ENCODE measurements at regions not wholly inside any gene's neighbourhood (a gene's known extent, or its start where the extent isn't known, plus 50 kb on each side); places are given as distances from the start of the nearest gene placed in this dataset.
"Not testable (repeated sequence)": the region's sequence is repeated elsewhere in the genome, so short reads cannot be mapped to it uniquely, and the experiment has no call there.

DNA sequence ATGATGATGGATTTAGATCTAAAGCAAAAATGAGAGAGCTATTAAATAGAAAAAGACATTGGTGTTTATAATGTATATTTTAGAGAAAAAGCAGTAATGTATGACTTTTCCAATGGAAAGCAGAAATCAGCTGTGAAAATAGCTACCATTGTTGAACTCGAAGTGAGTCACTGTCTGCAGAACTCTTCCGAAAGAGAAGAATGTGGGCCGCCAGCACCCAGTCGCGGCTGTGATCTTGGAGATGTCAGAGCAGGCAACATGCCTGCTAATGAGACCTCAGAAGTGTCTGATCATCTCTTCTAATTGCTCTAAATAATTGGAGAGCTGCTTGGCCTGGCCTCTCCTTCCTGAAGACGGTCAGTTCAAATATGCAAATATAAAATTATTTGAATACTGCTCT is 333.6 kb upstream of the RUNX1 start:
- Mint-ChIP-seq H3K27me3 (ENCODE audit: unreplicated experiment) (peaks cover 3% of the 10 kb centered on the region), H3K9me3 (ENCODE audit: unreplicated experiment) (no peaks in the 10 kb centered on the region), H3K4me1 (ENCODE audit: unreplicated experiment) (no peaks in the 10 kb centered on the region), H3K36me3 (ENCODE audit: low read depth, unreplicated experiment) (no peaks in the 10 kb centered on the region), H3K4me3 (ENCODE audit: unreplicated experiment) (no peak overlapping the region), H3K27ac (ENCODE audit: unreplicated experiment) (no peak overlapping the region)
- TF ChIP-seq, protein P1, sequence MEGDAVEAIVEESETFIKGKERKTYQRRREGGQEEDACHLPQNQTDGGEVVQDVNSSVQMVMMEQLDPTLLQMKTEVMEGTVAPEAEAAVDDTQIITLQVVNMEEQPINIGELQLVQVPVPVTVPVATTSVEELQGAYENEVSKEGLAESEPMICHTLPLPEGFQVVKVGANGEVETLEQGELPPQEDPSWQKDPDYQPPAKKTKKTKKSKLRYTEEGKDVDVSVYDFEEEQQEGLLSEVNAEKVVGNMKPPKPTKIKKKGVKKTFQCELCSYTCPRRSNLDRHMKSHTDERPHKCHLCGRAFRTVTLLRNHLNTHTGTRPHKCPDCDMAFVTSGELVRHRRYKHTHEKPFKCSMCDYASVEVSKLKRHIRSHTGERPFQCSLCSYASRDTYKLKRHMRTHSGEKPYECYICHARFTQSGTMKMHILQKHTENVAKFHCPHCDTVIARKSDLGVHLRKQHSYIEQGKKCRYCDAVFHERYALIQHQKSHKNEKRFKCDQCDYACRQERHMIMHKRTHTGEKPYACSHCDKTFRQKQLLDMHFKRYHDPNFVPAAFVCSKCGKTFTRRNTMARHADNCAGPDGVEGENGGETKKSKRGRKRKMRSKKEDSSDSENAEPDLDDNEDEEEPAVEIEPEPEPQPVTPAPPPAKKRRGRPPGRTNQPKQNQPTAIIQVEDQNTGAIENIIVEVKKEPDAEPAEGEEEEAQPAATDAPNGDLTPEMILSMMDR (IDR thresholded peaks at IDR 0.05; ENCODE audit: unreplicated experiment): no peak
- no peak for DNase-seq (ENCODE audit: low spot score)

DNA sequence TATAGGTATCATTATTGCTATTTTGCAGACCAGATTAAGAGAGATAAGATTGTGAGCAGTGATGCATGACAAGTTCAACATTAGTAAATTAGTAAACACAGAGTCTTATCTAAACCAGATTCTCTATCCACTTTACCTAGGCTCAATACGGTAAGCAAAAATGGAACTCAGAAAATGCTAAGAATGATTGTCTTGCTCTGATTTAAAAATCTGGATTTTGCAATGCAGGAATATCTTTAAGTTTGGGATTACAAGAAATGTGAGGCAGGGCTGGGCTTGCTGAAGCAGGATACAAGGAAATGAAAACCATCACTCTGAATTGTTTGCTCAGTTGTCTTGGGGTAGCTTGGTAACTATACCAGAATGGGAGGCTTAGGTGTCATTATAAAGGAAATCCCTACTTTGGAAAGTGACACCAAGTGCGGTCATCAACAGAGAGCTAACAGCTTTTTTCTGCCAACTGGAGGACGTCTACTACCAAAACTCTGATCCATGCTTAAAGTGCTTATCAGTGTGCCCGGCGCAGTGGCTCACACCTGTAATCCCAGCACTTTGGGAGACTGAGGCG is 332.7 kb upstream of the RUNX1 start:
- no peaks in the 10 kb centered on the region for H3K36me3 Mint-ChIP-seq (ENCODE audit: low read depth, unreplicated experiment)
- peaks cover 2% of the 10 kb centered on the region for H3K4me1 Mint-ChIP-seq (ENCODE audit: unreplicated experiment)
- H3K4me3 Mint-ChIP-seq (ENCODE audit: unreplicated experiment): no peak overlapping the region

DNA sequence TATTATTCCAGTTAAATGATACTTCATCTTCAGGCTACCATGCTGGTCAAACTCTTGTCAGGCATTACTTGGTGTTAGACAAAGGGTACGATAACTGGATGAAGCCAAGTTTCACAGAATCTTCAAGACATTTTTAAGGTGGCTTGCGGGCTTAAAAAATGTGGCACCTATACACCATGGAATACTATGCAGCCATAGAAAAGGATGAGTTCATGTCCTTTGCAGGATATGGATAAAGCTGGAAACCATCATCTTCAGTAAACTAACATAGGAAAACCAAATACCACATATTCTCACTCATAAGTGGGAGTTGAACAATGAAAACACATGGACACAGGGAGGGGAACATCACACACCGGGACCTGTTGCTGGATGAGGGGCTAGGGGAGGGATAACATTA is 331.2 kb upstream of the RUNX1 start:
- not testable (repeated sequence) for H3K4me3 Mint-ChIP-seq (ENCODE audit: unreplicated experiment); H3K27ac Mint-ChIP-seq (ENCODE audit: unreplicated experiment); H3K36me3 Mint-ChIP-seq (ENCODE audit: low read depth, unreplicated experiment); DNase-seq (ENCODE audit: low spot score); H3K4me1 Mint-ChIP-seq (ENCODE audit: unreplicated experiment); H3K27me3 Mint-ChIP-seq (ENCODE audit: unreplicated experiment); H3K9me3 Mint-ChIP-seq (ENCODE audit: unreplicated experiment)

More for the DNA sequence above, 332.7 kb upstream of the RUNX1 start:
- Mint-ChIP-seq H3K9me3 (ENCODE audit: unreplicated experiment) (no peaks in the 10 kb centered on the region), H3K27ac (ENCODE audit: unreplicated experiment) (no peak overlapping the region), H3K27me3 (ENCODE audit: unreplicated experiment) (peaks cover 3% of the 10 kb centered on the region)
- no peak for DNase-seq (ENCODE audit: low spot score)
- TF ChIP-seq, protein P1 (IDR thresholded peaks at IDR 0.05; ENCODE audit: unreplicated experiment): no peak

DNA sequence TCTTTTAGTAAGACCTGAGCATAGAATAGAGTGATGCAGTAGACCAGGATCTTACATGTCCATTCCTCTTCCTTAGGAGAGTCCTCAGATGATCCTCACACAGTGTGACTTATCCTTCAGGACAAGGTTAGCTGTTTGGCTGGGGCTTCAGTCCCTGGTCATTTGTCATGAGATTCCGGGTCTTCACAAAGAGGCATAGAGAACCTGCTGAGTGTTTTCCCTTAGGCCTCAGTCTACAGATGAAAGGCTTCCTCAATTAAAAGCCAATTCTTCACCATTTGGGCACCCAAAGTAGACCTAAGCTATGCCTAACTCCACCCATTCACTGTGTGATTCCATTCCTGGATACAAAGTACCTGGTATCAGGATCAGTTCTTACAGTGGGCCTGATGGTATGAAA is 329.8 kb upstream of the RUNX1 start:
- Mint-ChIP-seq H3K9me3 (ENCODE audit: unreplicated experiment) (no peaks in the 10 kb centered on the region), H3K27ac (ENCODE audit: unreplicated experiment) (no peak overlapping the region), H3K36me3 (ENCODE audit: low read depth, unreplicated experiment) (no peaks in the 10 kb centered on the region), H3K4me1 (ENCODE audit: unreplicated experiment) (peaks cover 12% of the 10 kb centered on the region), H3K4me3 (ENCODE audit: unreplicated experiment) (no peak overlapping the region), H3K27me3 (ENCODE audit: unreplicated experiment) (peaks cover 3% of the 10 kb centered on the region)
- no peak for DNase-seq (ENCODE audit: low spot score)
- TF ChIP-seq, protein P1 (IDR thresholded peaks at IDR 0.05; ENCODE audit: unreplicated experiment): no peak

DNA sequence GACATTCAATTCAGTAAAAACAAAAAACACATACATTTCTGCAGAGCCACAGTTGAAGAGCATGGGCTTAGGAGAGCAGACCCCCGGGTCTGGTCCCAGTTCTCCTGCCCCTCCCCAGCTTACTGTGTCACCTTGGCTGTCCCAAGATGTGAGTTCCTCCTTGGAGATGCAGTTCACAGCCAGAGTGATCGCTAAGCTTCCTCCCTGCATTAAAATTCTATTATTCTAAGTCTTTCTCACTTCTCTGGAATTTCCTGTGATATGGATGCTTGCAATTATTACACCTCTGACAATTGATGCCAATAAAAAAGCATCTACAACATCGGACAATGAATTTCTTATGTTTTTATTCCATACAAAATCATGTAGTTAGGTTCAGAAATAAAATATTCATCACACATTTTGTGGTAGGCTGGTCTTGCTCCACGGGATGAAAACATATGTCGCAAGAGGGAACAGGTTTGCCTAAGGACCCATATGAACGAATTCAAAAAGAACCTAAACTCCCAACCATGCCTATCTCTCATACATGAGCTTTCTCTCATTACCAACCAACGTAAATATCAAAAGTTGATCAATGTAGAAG is 328.5 kb upstream of the RUNX1 start:
- DNase-seq (ENCODE audit: low spot score): no peak
- Mint-ChIP-seq H3K9me3 (ENCODE audit: unreplicated experiment) (no peaks in the 10 kb centered on the region), H3K4me3 (ENCODE audit: unreplicated experiment) (no peak overlapping the region), H3K4me1 (ENCODE audit: unreplicated experiment) (peaks cover 12% of the 10 kb centered on the region), H3K36me3 (ENCODE audit: low read depth, unreplicated experiment) (no peaks in the 10 kb centered on the region), H3K27ac (ENCODE audit: unreplicated experiment) (no peak overlapping the region), H3K27me3 (ENCODE audit: unreplicated experiment) (peaks cover 3% of the 10 kb centered on the region)
- TF ChIP-seq, protein P1 (IDR thresholded peaks at IDR 0.05; ENCODE audit: unreplicated experiment): no peak

Data from endothelial cell (in vitro differentiated cells).